ENCODE measurements at regions not wholly inside any gene's neighbourhood (a gene's known extent, or its start where the extent isn't known, plus 50 kb on each side); places are given as distances from the start of the nearest gene placed in this dataset.

DNA sequence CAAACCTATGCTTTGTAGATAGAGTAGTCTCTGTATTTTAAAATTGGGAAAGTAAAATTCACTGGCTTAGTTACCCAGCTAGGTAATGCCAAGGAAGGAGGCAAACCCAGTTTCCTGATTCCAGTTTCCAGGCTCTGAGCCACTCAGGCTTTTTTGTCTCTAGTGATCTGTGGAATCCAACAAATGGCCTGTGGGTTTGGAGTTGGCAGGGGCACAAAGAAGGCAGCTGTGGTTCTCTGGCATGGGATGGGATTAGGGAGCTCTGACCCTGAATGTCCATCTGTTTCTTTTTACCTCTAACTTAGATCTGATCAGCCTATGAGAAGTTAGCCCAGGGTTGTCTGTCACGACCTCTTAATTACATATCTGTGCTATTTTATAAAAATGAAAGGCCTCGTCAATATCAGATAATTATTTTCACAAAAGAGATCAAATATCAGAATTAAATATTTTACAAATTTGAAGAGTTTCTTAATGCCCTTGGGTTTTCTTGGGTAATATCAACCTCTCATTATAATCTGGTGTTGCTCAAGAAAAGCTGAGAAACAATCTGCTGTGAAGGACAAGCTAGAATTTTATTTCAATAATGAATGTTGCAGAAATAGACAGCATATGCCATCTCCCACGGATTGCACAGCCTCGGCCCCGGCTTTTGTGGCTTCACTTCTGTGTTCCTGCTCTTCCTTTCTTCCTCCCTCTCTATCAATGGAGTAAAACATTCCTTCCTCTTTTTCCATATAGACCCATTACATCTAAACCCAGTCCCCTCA is 63.7 kb upstream of the DAZL start (continued):
- TF ChIP-seq, protein P1, sequence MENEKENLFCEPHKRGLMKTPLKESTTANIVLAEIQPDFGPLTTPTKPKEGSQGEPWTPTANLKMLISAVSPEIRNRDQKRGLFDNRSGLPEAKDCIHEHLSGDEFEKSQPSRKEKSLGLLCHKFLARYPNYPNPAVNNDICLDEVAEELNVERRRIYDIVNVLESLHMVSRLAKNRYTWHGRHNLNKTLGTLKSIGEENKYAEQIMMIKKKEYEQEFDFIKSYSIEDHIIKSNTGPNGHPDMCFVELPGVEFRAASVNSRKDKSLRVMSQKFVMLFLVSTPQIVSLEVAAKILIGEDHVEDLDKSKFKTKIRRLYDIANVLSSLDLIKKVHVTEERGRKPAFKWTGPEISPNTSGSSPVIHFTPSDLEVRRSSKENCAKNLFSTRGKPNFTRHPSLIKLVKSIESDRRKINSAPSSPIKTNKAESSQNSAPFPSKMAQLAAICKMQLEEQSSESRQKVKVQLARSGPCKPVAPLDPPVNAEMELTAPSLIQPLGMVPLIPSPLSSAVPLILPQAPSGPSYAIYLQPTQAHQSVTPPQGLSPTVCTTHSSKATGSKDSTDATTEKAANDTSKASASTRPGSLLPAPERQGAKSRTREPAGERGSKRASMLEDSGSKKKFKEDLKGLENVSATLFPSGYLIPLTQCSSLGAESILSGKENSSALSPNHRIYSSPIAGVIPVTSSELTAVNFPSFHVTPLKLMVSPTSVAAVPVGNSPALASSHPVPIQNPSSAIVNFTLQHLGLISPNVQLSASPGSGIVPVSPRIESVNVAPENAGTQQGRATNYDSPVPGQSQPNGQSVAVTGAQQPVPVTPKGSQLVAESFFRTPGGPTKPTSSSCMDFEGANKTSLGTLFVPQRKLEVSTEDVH (IDR thresholded peaks at IDR 0.05; ENCODE audit: low read depth, partially characterized antibody) = no peak
- TF ChIP-seq SIX5 (IDR thresholded peaks at IDR 0.05; ENCODE audit: low read depth, low read length, severe bottlenecking) = no peak
- TF ChIP-seq, protein P2, sequence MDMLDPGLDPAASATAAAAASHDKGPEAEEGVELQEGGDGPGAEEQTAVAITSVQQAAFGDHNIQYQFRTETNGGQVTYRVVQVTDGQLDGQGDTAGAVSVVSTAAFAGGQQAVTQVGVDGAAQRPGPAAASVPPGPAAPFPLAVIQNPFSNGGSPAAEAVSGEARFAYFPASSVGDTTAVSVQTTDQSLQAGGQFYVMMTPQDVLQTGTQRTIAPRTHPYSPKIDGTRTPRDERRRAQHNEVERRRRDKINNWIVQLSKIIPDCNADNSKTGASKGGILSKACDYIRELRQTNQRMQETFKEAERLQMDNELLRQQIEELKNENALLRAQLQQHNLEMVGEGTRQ (IDR thresholded peaks at IDR 0.05; ENCODE audit: borderline replicate concordance, low read depth, low read length) = no peak
- no peak for TF ChIP-seq ASH2L (IDR thresholded peaks at IDR 0.05; ENCODE audit: borderline replicate concordance, low read depth)

DNA sequence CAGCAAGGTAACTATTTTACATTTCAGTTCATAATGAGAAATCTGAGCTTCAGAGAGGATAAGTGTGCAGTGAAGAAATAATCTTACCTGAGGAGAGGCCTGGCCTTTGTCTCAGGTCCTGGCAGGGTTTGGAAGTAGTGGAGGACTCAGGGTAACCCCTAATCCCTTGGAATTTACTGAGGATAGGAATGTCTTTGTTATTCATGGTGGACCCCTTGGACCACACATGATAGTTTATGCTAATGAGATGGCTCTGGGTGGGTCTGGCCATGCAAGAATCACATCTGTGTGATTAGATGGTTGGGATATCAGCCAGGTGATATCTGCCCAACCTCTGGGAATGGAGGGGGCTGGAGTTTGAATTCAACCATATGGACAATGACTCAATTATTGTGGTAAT is 65.0 kb upstream of the DAZL start:
- TF ChIP-seq, protein P3, sequence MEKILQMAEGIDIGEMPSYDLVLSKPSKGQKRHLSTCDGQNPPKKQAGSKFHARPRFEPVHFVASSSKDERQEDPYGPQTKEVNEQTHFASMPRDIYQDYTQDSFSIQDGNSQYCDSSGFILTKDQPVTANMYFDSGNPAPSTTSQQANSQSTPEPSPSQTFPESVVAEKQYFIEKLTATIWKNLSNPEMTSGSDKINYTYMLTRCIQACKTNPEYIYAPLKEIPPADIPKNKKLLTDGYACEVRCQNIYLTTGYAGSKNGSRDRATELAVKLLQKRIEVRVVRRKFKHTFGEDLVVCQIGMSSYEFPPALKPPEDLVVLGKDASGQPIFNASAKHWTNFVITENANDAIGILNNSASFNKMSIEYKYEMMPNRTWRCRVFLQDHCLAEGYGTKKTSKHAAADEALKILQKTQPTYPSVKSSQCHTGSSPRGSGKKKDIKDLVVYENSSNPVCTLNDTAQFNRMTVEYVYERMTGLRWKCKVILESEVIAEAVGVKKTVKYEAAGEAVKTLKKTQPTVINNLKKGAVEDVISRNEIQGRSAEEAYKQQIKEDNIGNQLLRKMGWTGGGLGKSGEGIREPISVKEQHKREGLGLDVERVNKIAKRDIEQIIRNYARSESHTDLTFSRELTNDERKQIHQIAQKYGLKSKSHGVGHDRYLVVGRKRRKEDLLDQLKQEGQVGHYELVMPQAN (conservative IDR thresholded peaks at IDR 0.05) = no peak
- no peak for TF ChIP-seq SPI1 (IDR thresholded peaks at IDR 0.05; ENCODE audit: borderline replicate concordance, insufficient read depth, low read depth, low read length)
- TF ChIP-seq, protein P4, sequence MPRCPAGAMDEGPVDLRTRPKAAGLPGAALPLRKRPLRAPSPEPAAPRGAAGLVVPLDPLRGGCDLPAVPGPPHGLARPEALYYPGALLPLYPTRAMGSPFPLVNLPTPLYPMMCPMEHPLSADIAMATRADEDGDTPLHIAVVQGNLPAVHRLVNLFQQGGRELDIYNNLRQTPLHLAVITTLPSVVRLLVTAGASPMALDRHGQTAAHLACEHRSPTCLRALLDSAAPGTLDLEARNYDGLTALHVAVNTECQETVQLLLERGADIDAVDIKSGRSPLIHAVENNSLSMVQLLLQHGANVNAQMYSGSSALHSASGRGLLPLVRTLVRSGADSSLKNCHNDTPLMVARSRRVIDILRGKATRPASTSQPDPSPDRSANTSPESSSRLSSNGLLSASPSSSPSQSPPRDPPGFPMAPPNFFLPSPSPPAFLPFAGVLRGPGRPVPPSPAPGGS (IDR thresholded peaks at IDR 0.05; ENCODE audit: borderline replicate concordance, insufficient read depth, low read depth, low read length, poor library complexity, severe bottlenecking) = no peak
- H3K4me2 ChIP-seq (ENCODE audit: control insufficient read depth, insufficient read depth) = no peak overlapping the region
- FAIRE-seq = no peak
- no peaks in the 10 kb centered on the region for H3K36me3 ChIP-seq (ENCODE audit: control insufficient read depth in 2 of 2, insufficient read depth in 2 of 2, low read length in 1 of 2)
- H3K9ac ChIP-seq (ENCODE audit: control insufficient read depth, insufficient read depth, low read length) = no peak overlapping the region
- intact Hi-C loops (cut with micrococcal nuclease; ENCODE audit: unreplicated experiment) (no loop called here), in situ Hi-C loops (cut with MboI) (no loop called here)
- H3K27ac ChIP-seq (ENCODE audit: control insufficient read depth, insufficient read depth) = no peak overlapping the region
- no TSS peak for BruUV-seq (replicated peaks)
- ChIA-PET SMC1A (ENCODE audit: uncharacterized antibody, unreplicated experiment) (no interaction called here), RAD21 (ENCODE audit: unreplicated experiment) (no interaction called here), CTCF (no interaction called here), POLR2A (no interaction called here)
- no peak for ATAC-seq
- DNase-seq (ENCODE audit: low read depth, low spot score) = no peak
- H3K27me3 ChIP-seq (replicated peaks in 1 of 2; ENCODE audit: control insufficient read depth in 2 of 2, insufficient read depth in 2 of 2, low read length in 1 of 2) = no peaks in the 10 kb centered on the region
- H3K4me3 ChIP-seq = no peak overlapping the region
- H3K79me2 ChIP-seq (ENCODE audit: control insufficient read depth, insufficient read depth, low read length) = no peaks in the 10 kb centered on the region
- no peaks in the 10 kb centered on the region for H3K4me1 ChIP-seq (ENCODE audit: control insufficient read depth, insufficient read depth, low read length)
- H3K9me3 ChIP-seq (replicated peaks; ENCODE audit: control insufficient read depth, insufficient read depth, low read length) = no peaks in the 10 kb centered on the region
- no peaks in the 10 kb centered on the region for H4K20me1 ChIP-seq (ENCODE audit: control insufficient read depth, insufficient read depth)
- no peak overlapping the region for H2AFZ ChIP-seq (ENCODE audit: control insufficient read depth, low read depth, low read length)
